Subcutaneous abdominal adipose tissue (tissue), 5 donors: ENCODE measurements at regions not wholly inside any gene's neighbourhood (a gene's known extent, or its start where the extent isn't known, plus 50 kb on each side); places are given as distances from the start of the nearest gene placed in this dataset.
"Not testable (repeated sequence)": the region's sequence is repeated elsewhere in the genome, so short reads cannot be mapped to it uniquely, and the experiment has no call there.

ENCODE experiments used
- H3K27ac ChIP-seq: one replicate; pipeline ENCODE4 v1.7.0; 2013; ENCODE audit warnings: low read depth, mild to moderate bottlenecking, inconsistent platforms, low read length, moderate library complexity
- H3K27me3 ChIP-seq, 5 donors: one replicate each; pipeline ENCODE4 v1.7.0; 2013; ENCODE audit warnings: low read length in 5 of 5, inconsistent platforms in 1 of 5; ENCODE audit not compliant: control insufficient read depth in 5 of 5, insufficient read depth in 4 of 5
- H3K36me3 ChIP-seq, 5 donors: one replicate each; pipeline ENCODE4 v1.7.0; 2013; ENCODE audit warnings: low read length in 5 of 5; ENCODE audit not compliant: control insufficient read depth in 5 of 5, insufficient read depth in 5 of 5
- H3K4me1 ChIP-seq, 5 donors: one replicate each; pipeline ENCODE4 v1.7.0; 2013; ENCODE audit warnings: low read length in 5 of 5, mild to moderate bottlenecking in 3 of 5, moderate library complexity in 1 of 5; ENCODE audit not compliant: control insufficient read depth in 5 of 5, insufficient read depth in 5 of 5
- H3K4me3 ChIP-seq, 5 donors: one replicate each; pipeline ENCODE4 v1.7.0; 2013; ENCODE audit warnings: low read length in 5 of 5, low read depth in 1 of 5
- H3K9ac ChIP-seq, 5 donors: one replicate each; pipeline ENCODE4 v1.7.0; 2013; ENCODE audit warnings: low read length in 5 of 5, mild to moderate bottlenecking in 4 of 5, moderate library complexity in 3 of 5
- H3K9me3 ChIP-seq, 5 donors: one replicate each; pipeline ENCODE4 v1.7.0; 2013; ENCODE audit warnings: low read length in 5 of 5; ENCODE audit not compliant: control insufficient read depth in 5 of 5
- donor health status: healthy.
- donor health status: healthy.
- donor health status: healthy.
- donor health status: healthy.
- donor health status: healthy.

GRCh38 chr6:78188891-78189290, 536.1 kb downstream of the MEI4 start:
- Histone ChIP-seq H3K4me1 (no peaks in the 10 kb centered on the region), H3K9ac (no peak overlapping the region), H3K4me3 (no peak overlapping the region), H3K36me3 (no peaks in the 10 kb centered on the region), H3K27ac (no peak overlapping the region), H3K27me3 (no peaks in the 10 kb centered on the region), H3K9me3 (peaks cover 0 to 3% (median 0%) of the 10 kb centered on the region in 5 donors)

DNA sequence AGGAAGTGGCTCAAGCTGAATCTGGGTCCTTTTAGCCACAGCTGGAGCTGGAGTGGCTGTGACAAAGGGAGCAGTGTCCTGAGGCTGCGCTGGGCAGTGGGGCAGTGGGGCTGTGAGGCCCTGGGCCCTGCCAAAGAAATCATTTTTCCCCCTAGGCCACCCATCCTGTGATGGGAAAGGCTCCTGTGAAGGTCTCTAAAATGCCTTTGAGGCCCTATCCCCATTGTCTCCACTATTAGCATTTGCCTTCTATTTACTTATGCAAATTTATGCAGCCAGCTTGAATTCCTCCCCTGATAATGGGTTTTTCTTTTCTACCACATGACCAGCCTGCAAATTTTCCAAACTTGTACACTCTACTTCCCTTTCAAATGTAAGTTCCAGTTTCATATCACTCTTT, 539.2 kb downstream of the MEI4 start:
- Histone ChIP-seq H3K4me1 (no peaks in the 10 kb centered on the region), H3K27me3 (no peaks in the 10 kb centered on the region), H3K27ac (no peak overlapping the region), H3K9me3 (peaks cover 0 to 3% (median 0%) of the 10 kb centered on the region in 5 donors), H3K36me3 (no peaks in the 10 kb centered on the region), H3K4me3 (no peak overlapping the region), H3K9ac (no peak overlapping the region)

GRCh38 chr6:78199044-78199443, 546.2 kb downstream of the MEI4 start:
- H3K27me3 ChIP-seq: no peaks in the 10 kb centered on the region
- no peak overlapping the region for H3K4me3 ChIP-seq
- H3K4me1 ChIP-seq: peaks cover 0 to 5% (median 0%) of the 10 kb centered on the region in 5 donors
- no peaks in the 10 kb centered on the region for H3K36me3 ChIP-seq
- H3K9me3 ChIP-seq: no peaks in the 10 kb centered on the region
- H3K9ac ChIP-seq: no peak overlapping the region
- no peak overlapping the region for H3K27ac ChIP-seq

DNA sequence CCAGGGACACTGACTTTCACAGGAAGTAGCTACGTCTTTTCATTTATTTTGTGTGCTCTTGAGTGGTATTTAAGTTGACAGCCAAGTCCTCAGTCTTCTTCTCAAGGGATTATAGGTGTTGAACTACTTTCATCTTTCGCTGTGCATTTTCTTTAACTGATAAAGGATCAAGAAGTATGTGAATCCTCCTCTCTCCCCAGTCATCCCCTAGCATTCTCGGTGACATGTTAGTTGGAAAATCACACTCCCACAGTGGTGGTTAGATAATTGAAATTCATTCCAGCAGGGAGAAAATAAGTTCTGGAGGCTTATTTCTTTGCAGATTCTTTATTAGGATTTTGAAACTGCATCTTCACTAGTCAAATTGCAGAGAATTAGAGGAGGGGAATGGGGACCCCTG, 569.4 kb downstream of the MEI4 start:
- H3K27me3 ChIP-seq: no peaks in the 10 kb centered on the region
- H3K9ac ChIP-seq: no peak overlapping the region
- no peak overlapping the region for H3K4me3 ChIP-seq
- no peaks in the 10 kb centered on the region for H3K9me3 ChIP-seq
- no peak overlapping the region for H3K27ac ChIP-seq
- no peaks in the 10 kb centered on the region for H3K36me3 ChIP-seq
- H3K4me1 ChIP-seq: no peaks in the 10 kb centered on the region

GRCh38 chr6:78231002-78231401, 578.2 kb downstream of the MEI4 start:
- no peaks in the 10 kb centered on the region for H3K4me1 ChIP-seq
- H3K36me3 ChIP-seq: no peaks in the 10 kb centered on the region
- H3K4me3 ChIP-seq: no peak overlapping the region
- H3K9me3 ChIP-seq: peaks cover 0 to 8% (median 4%) of the 10 kb centered on the region in 5 donors
- no peak overlapping the region for H3K9ac ChIP-seq
- no peak overlapping the region for H3K27ac ChIP-seq
- H3K27me3 ChIP-seq: no peaks in the 10 kb centered on the region

- Histone ChIP-seq H3K4me1 (no peaks in the 10 kb centered on the region), H3K27ac (no peak overlapping the region), H3K36me3 (no peaks in the 10 kb centered on the region), H3K27me3 (no peaks in the 10 kb centered on the region), H3K9ac (no peak overlapping the region), H3K4me3 (no peak overlapping the region), H3K9me3 (peaks cover 0 to 9% (median 7%) of the 10 kb centered on the region in 5 donors)
These were observed 590.7 kb downstream of the MEI4 start for GRCh38 chr6:78243519-78243918.

DNA sequence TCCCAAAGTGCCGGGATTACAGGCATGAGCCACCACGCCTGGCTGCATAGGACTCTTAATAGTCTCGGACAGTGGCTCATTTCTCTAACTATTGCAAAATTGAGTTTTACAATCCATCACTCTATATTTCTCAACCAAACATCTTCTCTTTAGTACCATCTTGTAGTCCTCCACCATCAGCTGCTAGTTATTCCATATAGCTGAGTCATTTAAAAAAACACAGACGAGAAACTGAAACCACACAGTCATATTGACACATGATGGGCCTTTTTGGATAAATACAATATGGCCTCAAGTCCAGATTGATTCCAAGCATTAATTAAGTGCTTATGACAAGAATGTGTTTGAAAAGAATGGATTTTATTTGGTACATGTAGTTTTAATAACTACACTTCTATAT, 599.1 kb downstream of the MEI4 start:
- H3K4me3 ChIP-seq: no peak overlapping the region
- H3K4me1 ChIP-seq: no peaks in the 10 kb centered on the region
- H3K9me3 ChIP-seq: no peaks in the 10 kb centered on the region
- no peaks in the 10 kb centered on the region for H3K27me3 ChIP-seq
- H3K9ac ChIP-seq: no peak overlapping the region
- no peak overlapping the region for H3K27ac ChIP-seq
- no peaks in the 10 kb centered on the region for H3K36me3 ChIP-seq

GRCh38 chr6:78253618-78254017, 600.8 kb downstream of the MEI4 start:
- H3K4me3 ChIP-seq: no peak overlapping the region

DNA sequence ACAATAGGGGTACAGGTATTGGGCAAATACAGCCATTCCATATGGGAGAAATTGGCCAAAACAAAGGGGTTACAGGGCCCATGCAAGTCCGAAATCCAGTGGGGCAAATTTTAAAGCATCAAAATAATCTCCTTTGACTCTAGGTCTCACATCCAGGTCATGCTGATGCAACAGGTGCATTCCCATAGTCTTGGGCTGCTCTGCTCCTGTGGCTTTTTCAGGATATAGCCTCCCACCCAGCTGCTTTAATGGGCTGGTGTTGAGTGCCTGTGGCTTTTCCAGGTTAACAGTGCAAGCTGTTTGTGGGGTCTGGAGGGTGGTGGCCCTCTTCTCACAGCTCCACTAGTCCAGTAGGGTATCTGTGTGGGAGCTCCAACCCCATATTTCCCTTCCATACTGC, 607.1 kb downstream of the MEI4 start:
- no peaks in the 10 kb centered on the region for H3K4me1 ChIP-seq
- H3K9me3 ChIP-seq: no peaks in the 10 kb centered on the region
- no peak overlapping the region for H3K9ac ChIP-seq
- H3K27me3 ChIP-seq: no peaks in the 10 kb centered on the region
- no peaks in the 10 kb centered on the region for H3K36me3 ChIP-seq
- no peak overlapping the region for H3K27ac ChIP-seq
- no peak overlapping the region for H3K4me3 ChIP-seq

More at GRCh38 chr6:78253618-78254017, 600.8 kb downstream of the MEI4 start:
- Histone ChIP-seq H3K9me3 (no peaks in the 10 kb centered on the region), H3K27me3 (no peaks in the 10 kb centered on the region), H3K27ac (no peak overlapping the region), H3K36me3 (no peaks in the 10 kb centered on the region), H3K9ac (no peak overlapping the region), H3K4me1 (no peaks in the 10 kb centered on the region)

- not testable (repeated sequence) for H3K9me3 ChIP-seq, H3K27me3 ChIP-seq, H3K4me1 ChIP-seq, H3K36me3 ChIP-seq, H3K4me3 ChIP-seq, H3K27ac ChIP-seq, H3K9ac ChIP-seq
These were observed 606.9 kb upstream of the IRAK1BP1 start for GRCh38 chr6:78260427-78260826.
